Smooth muscle cell (in vitro differentiated cells): ENCODE measurements at regions not wholly inside any gene's neighbourhood (a gene's known extent, or its start where the extent isn't known, plus 50 kb on each side); places are given as distances from the start of the nearest gene placed in this dataset.

ENCODE experiments used
- DNase-seq: peaks from one replicate; lab custom pipeline; 2025; ENCODE audit not compliant: unreplicated experiment; lab: John Stamatoyannopoulos, UW
- H2AFZ ChIP-seq: fragments of 200-600 bp; sonication (generic); 2 replicates; pipeline ENCODE4 v1.6.0; 2016; ENCODE audit warnings: antibody characterized with exemption, low read depth, mild to moderate bottlenecking
- H3F3A ChIP-seq: fragments of 200-600 bp; sonication (generic); 2 replicates; pipeline ENCODE4 v1.6.0; 2017; ENCODE audit warnings: antibody characterized with exemption, low read depth
- H3K27ac ChIP-seq: fragments of 200-600 bp; sonication (generic); 2 replicates; pipeline ENCODE4 v1.5.1; 2016; ENCODE audit warnings: low read depth, mild to moderate bottlenecking
- H3K27me3 ChIP-seq: fragments of 200-600 bp; sonication (generic); 2 replicates; pipeline ENCODE4 v1.6.1; 2016; ENCODE audit warnings: low read depth, mild to moderate bottlenecking
- H3K36me3 ChIP-seq: fragments of 200-600 bp; sonication (generic); 2 replicates; pipeline ENCODE4 v1.5.1; 2016; ENCODE audit warnings: low read depth
- H3K4me1 ChIP-seq: fragments of 200-600 bp; sonication (generic); 2 replicates; pipeline ENCODE4 v1.5.1; 2016; ENCODE audit warnings: low read depth
- H3K4me2 ChIP-seq: fragments of 200-600 bp; sonication (generic); 2 replicates; pipeline ENCODE4 v1.6.0; 2016; ENCODE audit warnings: mild to moderate bottlenecking
- H3K4me3 ChIP-seq: fragments of 200-600 bp; sonication (generic); 2 replicates; pipeline ENCODE4 v1.5.1; 2016; ENCODE audit warnings: mild to moderate bottlenecking
- H3K79me2 ChIP-seq: fragments of 200-600 bp; sonication (generic); 2 replicates; pipeline ENCODE4 v1.6.0; 2016; ENCODE audit warnings: low read depth, mild to moderate bottlenecking
- H3K9ac ChIP-seq: fragments of 200-600 bp; sonication (generic); 2 replicates; pipeline ENCODE4 v1.6.0; 2016; ENCODE audit warnings: low read depth
- H3K9me3 ChIP-seq: fragments of 200-600 bp; sonication (generic); replicated peaks from 2 replicates; pipeline ENCODE4 v1.5.1; 2016; ENCODE audit warnings: low read depth
- H4K20me1 ChIP-seq: fragments of 200-600 bp; sonication (generic); 2 replicates; pipeline ENCODE4 v1.6.0; 2016; ENCODE audit warnings: low read depth
- CTCF ChIP-seq: fragments of 200-600 bp; sonication (generic); IDR thresholded peaks from 2 replicates; pipeline ENCODE4 v1.5.1; 2017; ENCODE audit warnings: borderline replicate concordance, mild to moderate bottlenecking, antibody characterized with exemption; ENCODE audit not compliant: insufficient read depth, poor library complexity, severe bottlenecking
- WGBS: methylation state at CpG from one replicate; pipeline ENCODE4 v1.1.7; 2016; ENCODE audit warnings: low lambda C conversion rate; 5-methylcytosine and 5-hydroxymethylcytosine counted together

- H3K9me3 ChIP-seq: no peaks in the 10 kb centered on the region
- no peaks in the 10 kb centered on the region for H3F3A ChIP-seq
- no peaks in the 10 kb centered on the region for H3K79me2 ChIP-seq
- H4K20me1 ChIP-seq: no peaks in the 10 kb centered on the region
- H3K4me3 ChIP-seq: no peak overlapping the region
- H3K9ac ChIP-seq: no peak overlapping the region
- H3K36me3 ChIP-seq: no peaks in the 10 kb centered on the region
- TF ChIP-seq CTCF: no peak
- no peak overlapping the region for H3K27ac ChIP-seq
- no peak overlapping the region for H3K4me2 ChIP-seq
- no peak overlapping the region for H2AFZ ChIP-seq
- H3K27me3 ChIP-seq: no peaks in the 10 kb centered on the region
- 98% methylated on average over 1 of the region's 1 CpG for WGBS
- no peaks in the 10 kb centered on the region for H3K4me1 ChIP-seq
- DNase-seq: no peak
Observed at GRCh38 chr4:29553846-29554245, 1166.3 kb upstream of the PCDH7 start.

GRCh38 chr4:29558789-29559188 is 1161.4 kb upstream of the PCDH7 start:
- H2AFZ ChIP-seq: no peak overlapping the region
- DNase-seq: no peak
- no peaks in the 10 kb centered on the region for H3K27me3 ChIP-seq
- no peaks in the 10 kb centered on the region for H4K20me1 ChIP-seq
- no peaks in the 10 kb centered on the region for H3K79me2 ChIP-seq
- H3K9me3 ChIP-seq: no peaks in the 10 kb centered on the region
- H3K27ac ChIP-seq: no peak overlapping the region
- TF ChIP-seq CTCF: no peak
- H3K4me3 ChIP-seq: no peak overlapping the region
- H3K4me2 ChIP-seq: no peak overlapping the region
- no peaks in the 10 kb centered on the region for H3K36me3 ChIP-seq
- no peak overlapping the region for H3K9ac ChIP-seq
- H3F3A ChIP-seq: no peaks in the 10 kb centered on the region
- H3K4me1 ChIP-seq: no peaks in the 10 kb centered on the region

GRCh38 chr4:29559286-29559685 is 1160.9 kb upstream of the PCDH7 start:
- no peak for TF ChIP-seq CTCF
- H3K27me3 ChIP-seq: no peaks in the 10 kb centered on the region
- no peaks in the 10 kb centered on the region for H3K4me1 ChIP-seq
- no peaks in the 10 kb centered on the region for H3F3A ChIP-seq
- H3K79me2 ChIP-seq: no peaks in the 10 kb centered on the region
- H3K27ac ChIP-seq: no peak overlapping the region
- H4K20me1 ChIP-seq: no peaks in the 10 kb centered on the region
- DNase-seq: no peak
- H2AFZ ChIP-seq: no peak overlapping the region
- H3K9ac ChIP-seq: no peak overlapping the region
- H3K4me3 ChIP-seq: no peak overlapping the region
- H3K4me2 ChIP-seq: no peak overlapping the region
- no peaks in the 10 kb centered on the region for H3K36me3 ChIP-seq
- H3K9me3 ChIP-seq: no peaks in the 10 kb centered on the region

GRCh38 chr4:29560452-29560851 is 1159.7 kb upstream of the PCDH7 start:
- Histone ChIP-seq H3K9me3 (no peaks in the 10 kb centered on the region), H4K20me1 (no peaks in the 10 kb centered on the region), H3K9ac (no peak overlapping the region), H3K79me2 (no peaks in the 10 kb centered on the region), H2AFZ (no peak overlapping the region), H3K36me3 (no peaks in the 10 kb centered on the region), H3K4me1 (no peaks in the 10 kb centered on the region), H3K4me2 (no peak overlapping the region), H3K27ac (no peak overlapping the region), H3F3A (no peaks in the 10 kb centered on the region), H3K27me3 (no peaks in the 10 kb centered on the region), H3K4me3 (no peak overlapping the region)
- WGBS: 95% methylated on average over 1 of the region's 1 CpG
- TF ChIP-seq CTCF: no peak
- DNase-seq: no peak
